HepG2 (cell line): ENCODE measurements at regions not wholly inside any gene's neighbourhood (a gene's known extent, or its start where the extent isn't known, plus 50 kb on each side); places are given as distances from the start of the nearest gene placed in this dataset.

Experiments used
- CREB1 ChIP-seq, 2 experiments: fragments of 450-650 bp in 1 of 2; IDR thresholded peaks; 2 replicates each; pipeline ENCODE4 v1.6.1; 2016 to 2017; ENCODE audit warnings: control low read depth in 1 of 2, mild to moderate bottlenecking in 1 of 2, missing compliant biosample characterization in 1 of 2, missing genetic modification characterization in 1 of 2
- FOXO1 ChIP-seq: sonication (generic); formaldehyde crosslinking; IDR thresholded peaks from 2 replicates; pipeline ENCODE4 v1.4.0; 2020; ENCODE audit warnings: missing genetic modification reagents
- GABPA ChIP-seq, 2 experiments: IDR thresholded peaks; 2 replicates each; pipeline ENCODE4 v1.6.1; 2011 to 2016; ENCODE audit warnings: low read depth in 2 of 2, low read length in 1 of 2, missing biosample characterization in 1 of 2, missing genetic modification characterization in 1 of 2
- GTF2F1 ChIP-seq: fragments of 150-350 bp; IDR thresholded peaks from 2 replicates; pipeline ENCODE4 v1.6.1; 2014; ENCODE audit warnings: low read length
- HMG20B ChIP-seq: conservative IDR thresholded peaks from 2 replicates; pipeline ENCODE4 v1.6.1; 2016; ENCODE audit warnings: missing genetic modification reagents, missing compliant biosample characterization
- HNRNPH1 ChIP-seq: fragments of 200-400 bp; formaldehyde crosslinking; optimal IDR thresholded peaks from 2 replicates; pipeline ENCODE3; 2017; ENCODE audit warnings: mild to moderate bottlenecking, low read depth, low read length
- PAWR ChIP-seq: sonication (generic); formaldehyde crosslinking; IDR thresholded peaks from 2 replicates; pipeline ENCODE4 v1.4.0; 2020; ENCODE audit warnings: missing genetic modification reagents, mild to moderate bottlenecking, borderline replicate concordance
- POLR2AphosphoS5 ChIP-seq: IDR thresholded peaks from 2 replicates; pipeline ENCODE4 v1.6.1; 2012; ENCODE audit warnings: low read depth, low read length
- REL ChIP-seq: sonication (generic); formaldehyde crosslinking; conservative IDR thresholded peaks from 2 replicates; pipeline ENCODE4 v1.8.0; 2022; ENCODE audit warnings: mild to moderate bottlenecking, missing genetic modification reagents, moderate library complexity
- TMF1 ChIP-seq: sonication (generic); formaldehyde crosslinking; IDR thresholded peaks from 2 replicates; pipeline ENCODE4 v1.8.1; 2022; ENCODE audit warnings: low read depth, missing genetic modification reagents
- ZNF619 ChIP-seq: sonication (generic); formaldehyde crosslinking; IDR thresholded peaks from 2 replicates; pipeline ENCODE4 v1.4.0; 2020; ENCODE audit warnings: mild to moderate bottlenecking, missing genetic modification reagents
- ZNF747 ChIP-seq: sonication (generic); formaldehyde crosslinking; IDR thresholded peaks from 2 replicates; pipeline ENCODE4 v1.8.1; 2023; ENCODE audit warnings: missing genetic modification reagents, mild to moderate bottlenecking, borderline replicate concordance
- TF ChIP-seq, protein P1 (sequence below): sonication (generic); formaldehyde crosslinking; IDR thresholded peaks from 2 replicates; pipeline ENCODE4 v1.5.0; 2020; ENCODE audit warnings: missing genetic modification reagents
- TF ChIP-seq, protein P2 (sequence below): sonication (generic); formaldehyde crosslinking; IDR thresholded peaks from 2 replicates; pipeline ENCODE4 v1.5.0; 2020; ENCODE audit warnings: mild to moderate bottlenecking, missing genetic modification reagents, moderate library complexity

DNA sequence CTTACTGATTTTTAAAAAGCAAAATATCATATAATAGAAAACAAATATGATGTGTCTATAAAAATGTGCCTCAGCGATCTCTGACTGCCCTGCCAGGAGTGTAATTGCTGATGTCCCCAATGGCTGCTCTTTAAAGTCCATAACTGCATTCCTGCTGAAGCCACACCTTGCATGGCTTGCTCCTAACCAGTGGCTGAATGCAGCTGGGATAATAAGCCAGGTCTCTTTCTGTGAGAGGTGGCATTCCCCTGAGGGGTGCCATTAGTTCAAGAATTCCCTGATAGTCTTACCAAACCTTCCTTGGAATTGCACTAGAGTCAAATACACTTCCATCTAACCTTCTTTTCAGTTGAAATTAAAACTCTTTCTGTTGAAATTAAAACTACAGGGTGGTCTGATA lies 125.8 kb upstream of the ZNF804A start:
- no peak for TF ChIP-seq PAWR (CRISPR knock-in tag)
- TF ChIP-seq GABPA (IDR thresholded peaks at IDR 0.05; ENCODE audit: low read depth, low read length), result no peak
- no peak for TF ChIP-seq GABPA (CRISPR knock-in tag; IDR thresholded peaks at IDR 0.05; ENCODE audit: low read depth)
- TF ChIP-seq ZNF747 (CRISPR knock-in tag), result no peak
- no peak for TF ChIP-seq HMG20B (CRISPR knock-in tag)
- no peak for TF ChIP-seq REL
- no peak for TF ChIP-seq CREB1 (IDR thresholded peaks at IDR 0.05)
- TF ChIP-seq CREB1 (CRISPR knock-in tag; IDR thresholded peaks at IDR 0.05), result no peak
- no peak for TF ChIP-seq ZNF619 (CRISPR knock-in tag)
- no peak for TF ChIP-seq GTF2F1
- no peak for TF ChIP-seq POLR2AphosphoS5
- TF ChIP-seq FOXO1 (CRISPR knock-in tag), result no peak
- TF ChIP-seq, protein P1, sequence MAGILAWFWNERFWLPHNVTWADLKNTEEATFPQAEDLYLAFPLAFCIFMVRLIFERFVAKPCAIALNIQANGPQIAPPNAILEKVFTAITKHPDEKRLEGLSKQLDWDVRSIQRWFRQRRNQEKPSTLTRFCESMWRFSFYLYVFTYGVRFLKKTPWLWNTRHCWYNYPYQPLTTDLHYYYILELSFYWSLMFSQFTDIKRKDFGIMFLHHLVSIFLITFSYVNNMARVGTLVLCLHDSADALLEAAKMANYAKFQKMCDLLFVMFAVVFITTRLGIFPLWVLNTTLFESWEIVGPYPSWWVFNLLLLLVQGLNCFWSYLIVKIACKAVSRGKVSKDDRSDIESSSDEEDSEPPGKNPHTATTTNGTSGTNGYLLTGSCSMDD (CRISPR knock-in tag), result no peak
- no peak for TF ChIP-seq TMF1 (CRISPR knock-in tag)
- TF ChIP-seq, protein P2, sequence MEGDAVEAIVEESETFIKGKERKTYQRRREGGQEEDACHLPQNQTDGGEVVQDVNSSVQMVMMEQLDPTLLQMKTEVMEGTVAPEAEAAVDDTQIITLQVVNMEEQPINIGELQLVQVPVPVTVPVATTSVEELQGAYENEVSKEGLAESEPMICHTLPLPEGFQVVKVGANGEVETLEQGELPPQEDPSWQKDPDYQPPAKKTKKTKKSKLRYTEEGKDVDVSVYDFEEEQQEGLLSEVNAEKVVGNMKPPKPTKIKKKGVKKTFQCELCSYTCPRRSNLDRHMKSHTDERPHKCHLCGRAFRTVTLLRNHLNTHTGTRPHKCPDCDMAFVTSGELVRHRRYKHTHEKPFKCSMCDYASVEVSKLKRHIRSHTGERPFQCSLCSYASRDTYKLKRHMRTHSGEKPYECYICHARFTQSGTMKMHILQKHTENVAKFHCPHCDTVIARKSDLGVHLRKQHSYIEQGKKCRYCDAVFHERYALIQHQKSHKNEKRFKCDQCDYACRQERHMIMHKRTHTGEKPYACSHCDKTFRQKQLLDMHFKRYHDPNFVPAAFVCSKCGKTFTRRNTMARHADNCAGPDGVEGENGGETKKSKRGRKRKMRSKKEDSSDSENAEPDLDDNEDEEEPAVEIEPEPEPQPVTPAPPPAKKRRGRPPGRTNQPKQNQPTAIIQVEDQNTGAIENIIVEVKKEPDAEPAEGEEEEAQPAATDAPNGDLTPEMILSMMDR (CRISPR knock-in tag), result no peak
- TF ChIP-seq HNRNPH1, result no peak
